PC-3 (cell line): ENCODE measurements at regions not wholly inside any gene's neighbourhood (a gene's known extent, or its start where the extent isn't known, plus 50 kb on each side); places are given as distances from the start of the nearest gene placed in this dataset.
A peak's percentile ranks its signal among the peaks of the same experiment; 100 is the strongest.

Source experiments
- ATAC-seq: fragments of 200-7000 bp; cut with Tn5 transposase; 2 replicates; pipeline ENCODE4 v1.9.1; 2020; ENCODE audit warnings: mild to moderate bottlenecking, moderate library complexity
- BruUV-seq: library from RNA; stranded (reverse); fragments of 400-500 nt; replicated peaks from 2 replicates; lab custom pipeline; 2021; lab: Mats Ljungman, UMichigan
- CTCF ChIA-PET: fragments of 300-600 bp; sonication (Branson Sonifier 250); formaldehyde crosslinking; loops from one replicate; lab custom pipeline; 2022; ENCODE audit warnings: antibody characterized with exemption; lab: Charles Lee
- POLR2A ChIA-PET: fragments of 300-600 bp; sonication (Branson Sonifier 250); formaldehyde crosslinking; loops from one replicate; lab custom pipeline; 2022; ENCODE audit warnings: antibody characterized with exemption; ENCODE audit not compliant: unreplicated experiment; lab: Charles Lee
- DNase-seq: peaks from one replicate; pipeline ENCODE4 v3.0.0-alpha.2; 2015
- H2AFZ ChIP-seq: fragments of 300-600 bp; sonication (generic); 2 replicates; pipeline ENCODE4 v1.6.0; 2016; ENCODE audit warnings: antibody characterized with exemption, low read length
- H3F3A ChIP-seq: fragments of 300-600 bp; sonication (generic); one replicate; pipeline ENCODE4 v1.6.0; 2017; ENCODE audit warnings: antibody characterized with exemption, low read length, control low read depth, mild to moderate bottlenecking; ENCODE audit not compliant: unreplicated experiment
- H3K27ac ChIP-seq: fragments of 300-600 bp; sonication (generic); 2 replicates; pipeline ENCODE4 v1.5.1; 2016; ENCODE audit warnings: mild to moderate bottlenecking, low read length
- H3K27me3 ChIP-seq: fragments of 300-600 bp; sonication (generic); 2 replicates; pipeline ENCODE4 v1.6.1; 2016; ENCODE audit warnings: low read length, mixed read lengths
- H3K36me3 ChIP-seq: fragments of 300-600 bp; sonication (generic); 2 replicates; pipeline ENCODE4 v1.6.1; 2016; ENCODE audit warnings: low read depth, mixed run types, low read length, mixed read lengths
- H3K4me1 ChIP-seq: fragments of 300-600 bp; sonication (generic); 2 replicates; pipeline ENCODE4 v1.5.1; 2016; ENCODE audit warnings: low read length; ENCODE audit not compliant: insufficient read depth
- H3K4me2 ChIP-seq: fragments of 300-600 bp; sonication (generic); 2 replicates; pipeline ENCODE4 v1.6.0; 2016; ENCODE audit warnings: low read length
- H3K4me3 ChIP-seq: fragments of 300-600 bp; sonication (generic); 2 replicates; pipeline ENCODE4 v1.5.1; 2016; ENCODE audit warnings: mild to moderate bottlenecking, low read length, mixed read lengths
- H3K79me2 ChIP-seq: fragments of 300-600 bp; sonication (generic); 2 replicates; pipeline ENCODE4 v1.6.1; 2017; ENCODE audit warnings: low read length, mixed read lengths
- H3K9ac ChIP-seq: fragments of 300-600 bp; sonication (generic); 2 replicates; pipeline ENCODE4 v1.6.0; 2016; ENCODE audit warnings: mild to moderate bottlenecking, low read length
- H3K9me2 ChIP-seq: fragments of 300-600 bp; sonication (generic); replicated peaks from 2 replicates; pipeline ENCODE4 v1.6.1; 2016; ENCODE audit warnings: mixed run types, low read length, mixed read lengths
- H3K9me3 ChIP-seq: fragments of 300-600 bp; sonication (generic); 2 replicates; pipeline ENCODE4 v1.6.1; 2016; ENCODE audit warnings: low read length, mixed read lengths
- H4K20me1 ChIP-seq: fragments of 300-600 bp; sonication (generic); 2 replicates; pipeline ENCODE4 v1.6.1; 2016; ENCODE audit warnings: low read length, mixed read lengths
- CTCF ChIP-seq: fragments of 300-600 bp; sonication (generic); conservative IDR thresholded peaks from 2 replicates; pipeline ENCODE4 v1.5.1; 2017; ENCODE audit warnings: antibody characterized with exemption, low read depth, mild to moderate bottlenecking, low read length
- EZH2 ChIP-seq: fragments of 300-600 bp; sonication (generic); IDR thresholded peaks from one replicate; pipeline ENCODE4 v1.6.1; 2017; ENCODE audit warnings: antibody characterized with exemption, mild to moderate bottlenecking, low read length; ENCODE audit not compliant: unreplicated experiment
- EZH2phosphoT487 ChIP-seq: fragments of 300-600 bp; sonication (generic); IDR thresholded peaks from 2 replicates; pipeline ENCODE4 v1.6.1; 2018; ENCODE audit warnings: mild to moderate bottlenecking, antibody characterized with exemption, low read length, borderline replicate concordance
- intact Hi-C: fragments of 100-400 bp; cut with micrococcal nuclease; formaldehyde crosslinking; loops from 2 replicates; pipeline ENCODE4 v1.9.0; 2023

DNA sequence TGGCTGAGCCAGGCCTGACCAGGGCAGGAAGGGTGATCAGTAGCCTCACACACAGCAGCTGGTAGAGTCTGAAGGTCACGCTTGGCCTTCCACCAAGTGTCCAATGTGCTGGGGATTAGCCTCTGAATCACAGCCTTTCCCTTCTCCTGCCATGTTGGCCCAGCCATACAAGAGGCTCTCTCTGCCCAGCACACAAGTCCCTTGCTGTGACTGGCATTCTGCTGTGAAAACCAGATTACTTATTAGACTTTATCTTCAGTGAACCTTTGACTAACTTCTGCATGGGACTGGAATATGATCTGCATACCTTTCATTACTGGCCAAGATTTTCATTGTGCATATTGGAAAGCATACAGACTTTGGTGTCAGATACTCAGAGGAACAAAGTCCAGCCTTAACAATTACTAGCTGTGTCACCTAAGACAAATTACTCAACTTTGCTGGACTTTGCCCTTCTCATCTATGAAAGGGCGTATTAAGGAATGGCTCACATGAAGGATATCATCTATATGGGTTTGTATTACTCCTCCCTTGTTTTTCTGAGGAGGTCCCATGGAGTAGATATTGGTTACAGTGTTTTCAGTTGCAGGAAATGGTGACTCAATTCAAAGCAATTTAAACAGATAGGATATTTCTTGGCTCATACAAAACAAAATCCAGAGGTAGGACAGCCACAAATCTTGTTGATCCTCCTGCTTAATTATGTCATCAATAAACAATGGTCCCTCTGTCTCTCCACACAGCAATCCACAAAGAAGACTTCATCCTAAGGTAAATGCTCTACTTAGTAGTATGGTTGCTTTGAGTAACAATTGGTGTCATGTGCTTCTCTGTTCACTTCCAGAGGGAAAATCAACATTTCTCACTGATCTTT lies 99.6 kb downstream of the DYRK2 start:
- Histone ChIP-seq H3K27ac (peak overlapping the region; percentile 68), H3K4me3 (no peak overlapping the region), H3K27me3 (no peaks in the 10 kb centered on the region), H3K9me2 (no peaks in the 10 kb centered on the region), H3K79me2 (no peaks in the 10 kb centered on the region), H3F3A (no peaks in the 10 kb centered on the region), H3K4me2 (peak overlapping the region; percentile 41), H3K4me1 (peaks cover 25% of the 10 kb centered on the region), H3K9me3 (no peaks in the 10 kb centered on the region), H2AFZ (no peak overlapping the region), H3K36me3 (no peaks in the 10 kb centered on the region), H3K9ac (no peak overlapping the region), H4K20me1 (no peaks in the 10 kb centered on the region)
- no TSS peak for BruUV-seq
- POLR2A ChIA-PET = no interaction called here
- DNase-seq (peak; percentile 73), ATAC-seq (peak; percentile 78)
- CTCF ChIA-PET = interaction anchor here (0.6 kb wide), 1 partner anchor 113 kb away, joined by 3 read pairs; no protein-coding TSS in a partner anchor
- intact Hi-C loops = loop anchor here (5.0 kb wide), 1 partner anchor 41 kb away; no protein-coding TSS in a partner anchor
- TF ChIP-seq CTCF = no peak
- no peak for TF ChIP-seq EZH2
- TF ChIP-seq EZH2phosphoT487 = no peak

- CTCF ChIA-PET = no interaction called here
- H3F3A ChIP-seq = no peaks in the 10 kb centered on the region
- H3K9me3 ChIP-seq = no peaks in the 10 kb centered on the region
- DNase-seq (peak; percentile 74), ATAC-seq (peak; percentile 71)
- peak overlapping the region; percentile 68 for H3K27ac ChIP-seq
- intact Hi-C loops = loop anchor here (5.0 kb wide), 1 partner anchor 41 kb away; no protein-coding TSS in a partner anchor
- no TSS peak for BruUV-seq
- H4K20me1 ChIP-seq = no peaks in the 10 kb centered on the region
- H3K79me2 ChIP-seq = no peaks in the 10 kb centered on the region
- H3K36me3 ChIP-seq = no peaks in the 10 kb centered on the region
- H3K4me1 ChIP-seq = peaks cover 25% of the 10 kb centered on the region
- H3K4me2 ChIP-seq = peak overlapping the region; percentile 41
- TF ChIP-seq EZH2 (no peak), EZH2phosphoT487 (no peak), CTCF (no peak)
- no peaks in the 10 kb centered on the region for H3K9me2 ChIP-seq
- H3K9ac ChIP-seq = no peak overlapping the region
- POLR2A ChIA-PET = no interaction called here
- no peaks in the 10 kb centered on the region for H3K27me3 ChIP-seq
- no peak overlapping the region for H2AFZ ChIP-seq
- no peak overlapping the region for H3K4me3 ChIP-seq
Measured at GRCh38 chr12:67748743-67749040, 100.1 kb downstream of the DYRK2 start.
